HL-60 (cell line): ENCODE measurements at regions not wholly inside any gene's neighbourhood (a gene's known extent, or its start where the extent isn't known, plus 50 kb on each side); places are given as distances from the start of the nearest gene placed in this dataset.

Experiments used
- DNase-seq, 2 experiments: peaks; one replicate each; pipeline ENCODE4 v3.0.0-alpha.2; 2010 to 2020; ENCODE audit warnings: low read depth in 1 of 2, low spot score in 1 of 2
- H3K27ac ChIP-seq: fragments of 250-450 bp; sonication (Bioruptor Pico); replicated peaks from 2 replicates; pipeline ENCODE4 v1.5.1; 2020; ENCODE audit warnings: mild to moderate bottlenecking, moderate library complexity
- H3K27me3 ChIP-seq: fragments of 250-450 bp; sonication (Bioruptor Pico); 2 replicates; pipeline ENCODE4 v1.5.1; 2021; ENCODE audit warnings: mild to moderate bottlenecking, moderate library complexity; ENCODE audit not compliant: insufficient read depth, poor library complexity, severe bottlenecking
- H3K4me3 ChIP-seq: replicated peaks from 2 replicates; pipeline ENCODE4 v1.5.1; 2011; ENCODE audit warnings: mild to moderate bottlenecking, control low read depth, low read length; ENCODE audit not compliant: insufficient read depth
- CTCF ChIP-seq: IDR thresholded peaks from one replicate; pipeline ENCODE4 v1.5.1; 2011; ENCODE audit warnings: low read length, control low read depth, inconsistent platforms; ENCODE audit not compliant: insufficient read depth
- GABPA ChIP-seq: IDR thresholded peaks from 2 replicates; pipeline ENCODE4 v1.6.1; 2012; ENCODE audit warnings: low read depth
- POLR2AphosphoS5 ChIP-seq: IDR thresholded peaks from 2 replicates; pipeline ENCODE4 v1.6.1; 2012; ENCODE audit warnings: low read depth
- REST ChIP-seq: IDR thresholded peaks from 2 replicates; pipeline ENCODE4 v1.6.1; 2012; ENCODE audit warnings: low read depth; ENCODE audit not compliant: insufficient replicate concordance
- SPI1 ChIP-seq: IDR thresholded peaks from 2 replicates; pipeline ENCODE4 v1.6.1; 2012; ENCODE audit warnings: low read depth, mild to moderate bottlenecking, borderline replicate concordance

GRCh38 chr7:15924910-15925309 is 238.4 kb upstream of the MEOX2 start:
- TF ChIP-seq SPI1: no peak
- TF ChIP-seq POLR2AphosphoS5: no peak
- TF ChIP-seq CTCF: no peak
- no peak for TF ChIP-seq GABPA
- TF ChIP-seq REST: no peak
- Histone ChIP-seq H3K27me3 (no peaks in the 10 kb centered on the region), H3K27ac (no peak overlapping the region), H3K4me3 (no peak overlapping the region)
- DNase-seq: no peak

- Histone ChIP-seq H3K27me3 (no peaks in the 10 kb centered on the region), H3K4me3 (no peak overlapping the region), H3K27ac (no peak overlapping the region)
- TF ChIP-seq GABPA (no peak), SPI1 (no peak), CTCF (no peak), POLR2AphosphoS5 (no peak), REST (no peak)
- DNase-seq: no peak
Measured at GRCh38 chr7:15922002-15922401, 235.5 kb upstream of the MEOX2 start.

- no peaks in the 10 kb centered on the region for H3K27me3 ChIP-seq
- no peak overlapping the region for H3K4me3 ChIP-seq
- no peak overlapping the region for H3K27ac ChIP-seq
- no peak for TF ChIP-seq GABPA
- TF ChIP-seq SPI1: no peak
- TF ChIP-seq REST: no peak
- TF ChIP-seq CTCF: no peak
- TF ChIP-seq POLR2AphosphoS5: no peak
- DNase-seq: no peak
Measured at GRCh38 chr7:15921576-15921975, 235.1 kb upstream of the MEOX2 start.
